Lung (tissue), 11 donors: ENCODE measurements at regions not wholly inside any gene's neighbourhood (a gene's known extent, or its start where the extent isn't known, plus 50 kb on each side); places are given as distances from the start of the nearest gene placed in this dataset.
"Not testable (repeated sequence)": the region's sequence is repeated elsewhere in the genome, so short reads cannot be mapped to it uniquely, and the experiment has no call there.

Source experiments
- ATAC-seq: fragments of 200-7000 bp; cut with Tn5 transposase; one replicate; pipeline ENCODE4 v1.9.1; 2020; ENCODE audit warnings: moderate number of reproducible peaks; ENCODE audit not compliant: insufficient read depth, low FRiP score
- DNase-seq, 3 donors: peaks; one replicate each; pipeline ENCODE4 v3.0.0-alpha.2; 2013 to 2017
- H3K27ac ChIP-seq, 2 donors: one replicate each; pipeline ENCODE4 v1.5.1; 2013; ENCODE audit warnings: mild to moderate bottlenecking in 2 of 2, moderate library complexity in 2 of 2, control low read depth in 1 of 2, inconsistent platforms in 1 of 2, low read depth in 1 of 2, low read length in 1 of 2
- H3K27me3 ChIP-seq, 3 donors: one replicate each; pipeline ENCODE4 v1.5.1; 2013; ENCODE audit warnings: low read length in 2 of 3; ENCODE audit not compliant: control insufficient read depth in 3 of 3, insufficient read depth in 3 of 3
- H3K36me3 ChIP-seq, 4 donors: one replicate each; pipeline ENCODE4 v1.5.1; 2013; ENCODE audit warnings: low read length in 4 of 4, mild to moderate bottlenecking in 1 of 4, moderate library complexity in 1 of 4; ENCODE audit not compliant: control insufficient read depth in 4 of 4, insufficient read depth in 4 of 4
- H3K4me1 ChIP-seq, 5 donors: one replicate each; pipeline ENCODE4 v1.5.1; 2013; ENCODE audit warnings: low read length in 5 of 5, mild to moderate bottlenecking in 2 of 5, moderate library complexity in 1 of 5; ENCODE audit not compliant: control insufficient read depth in 5 of 5, insufficient read depth in 5 of 5
- H3K4me3 ChIP-seq: one replicate; pipeline ENCODE4 v1.5.1; 2013; ENCODE audit warnings: mild to moderate bottlenecking, control low read depth, moderate library complexity
- H3K9ac ChIP-seq, 2 donors: one replicate each; pipeline ENCODE4 v1.5.1; 2013; ENCODE audit warnings: low read length in 2 of 2, control low read depth in 1 of 2; ENCODE audit not compliant: insufficient read depth in 1 of 2
- H3K9me3 ChIP-seq, 4 donors: one replicate each; pipeline ENCODE4 v1.5.1; 2013; ENCODE audit warnings: low read length in 3 of 4, mild to moderate bottlenecking in 1 of 4, moderate library complexity in 1 of 4; ENCODE audit not compliant: control insufficient read depth in 4 of 4, insufficient read depth in 3 of 4
- WGBS, 2 donors: extraction: QIAGEN DNeasy Blood & Tissue Kit; methylation state at CpG; one replicate each; pipeline ENCODE4 v1.1.7; 2013; 5-methylcytosine and 5-hydroxymethylcytosine counted together
- TF ChIP-seq, protein P1 (sequence below): IDR thresholded peaks from 2 replicates; pipeline ENCODE4 v1.5.1; 2012; ENCODE audit warnings: mild to moderate bottlenecking; ENCODE audit errors: control extremely low read depth, extremely low read depth
- donor health status: control.
- donor health status: control.
- donor health status: Bipolar disorder and iron deficiency.
- donor health status: healthy.
- donor health status: DM: yes; HTN: yes; CAD: no.

DNA sequence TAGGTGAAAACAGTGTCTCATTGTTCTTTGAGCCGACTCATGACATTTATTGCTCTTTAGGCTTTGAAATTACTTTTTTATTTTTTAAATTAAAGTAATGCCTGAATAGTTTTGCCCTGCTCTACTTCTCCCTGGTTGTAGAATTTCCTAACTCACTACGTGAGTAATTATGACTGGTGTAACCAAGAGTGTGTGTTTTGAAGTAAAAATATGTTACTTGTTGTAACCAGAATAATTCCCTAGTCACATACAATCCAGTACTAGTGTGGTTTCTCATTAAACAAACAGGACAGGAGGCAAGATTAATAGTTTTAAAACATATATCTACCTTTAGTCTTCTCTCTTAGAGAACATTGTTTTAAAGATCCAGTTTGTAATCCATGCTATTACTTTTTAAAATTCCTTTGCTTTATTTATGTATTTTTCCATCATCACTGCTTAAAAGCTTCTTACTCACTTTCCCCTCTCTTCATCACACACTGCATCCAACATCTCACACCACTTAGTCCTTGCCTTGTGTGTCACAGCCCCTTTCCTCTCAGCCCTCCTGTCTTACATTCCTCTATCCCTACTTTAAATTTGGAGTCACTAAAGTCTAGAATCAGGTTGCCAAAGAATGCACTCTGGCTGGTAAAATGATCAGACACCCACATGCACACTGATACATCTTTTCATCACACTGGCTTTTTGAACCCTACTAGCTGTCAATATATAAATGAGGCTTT lies 219.7 kb downstream of the WNT5A start:
- no peaks in the 10 kb centered on the region for H3K27me3 ChIP-seq
- ATAC-seq (no peak), DNase-seq (no peak)
- no peaks in the 10 kb centered on the region for H3K36me3 ChIP-seq
- peaks cover 0 to 2% (median 0%) of the 10 kb centered on the region in 5 donors for H3K4me1 ChIP-seq
- H3K9ac ChIP-seq: no peak overlapping the region
- no peaks in the 10 kb centered on the region for H3K9me3 ChIP-seq
- H3K27ac ChIP-seq: no peak overlapping the region
- WGBS, 2 donors: 80 to 86% methylated on average over 2 of the region's 2 CpGs
- TF ChIP-seq, protein P1, sequence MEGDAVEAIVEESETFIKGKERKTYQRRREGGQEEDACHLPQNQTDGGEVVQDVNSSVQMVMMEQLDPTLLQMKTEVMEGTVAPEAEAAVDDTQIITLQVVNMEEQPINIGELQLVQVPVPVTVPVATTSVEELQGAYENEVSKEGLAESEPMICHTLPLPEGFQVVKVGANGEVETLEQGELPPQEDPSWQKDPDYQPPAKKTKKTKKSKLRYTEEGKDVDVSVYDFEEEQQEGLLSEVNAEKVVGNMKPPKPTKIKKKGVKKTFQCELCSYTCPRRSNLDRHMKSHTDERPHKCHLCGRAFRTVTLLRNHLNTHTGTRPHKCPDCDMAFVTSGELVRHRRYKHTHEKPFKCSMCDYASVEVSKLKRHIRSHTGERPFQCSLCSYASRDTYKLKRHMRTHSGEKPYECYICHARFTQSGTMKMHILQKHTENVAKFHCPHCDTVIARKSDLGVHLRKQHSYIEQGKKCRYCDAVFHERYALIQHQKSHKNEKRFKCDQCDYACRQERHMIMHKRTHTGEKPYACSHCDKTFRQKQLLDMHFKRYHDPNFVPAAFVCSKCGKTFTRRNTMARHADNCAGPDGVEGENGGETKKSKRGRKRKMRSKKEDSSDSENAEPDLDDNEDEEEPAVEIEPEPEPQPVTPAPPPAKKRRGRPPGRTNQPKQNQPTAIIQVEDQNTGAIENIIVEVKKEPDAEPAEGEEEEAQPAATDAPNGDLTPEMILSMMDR: no peak
- H3K4me3 ChIP-seq: no peak overlapping the region

DNA sequence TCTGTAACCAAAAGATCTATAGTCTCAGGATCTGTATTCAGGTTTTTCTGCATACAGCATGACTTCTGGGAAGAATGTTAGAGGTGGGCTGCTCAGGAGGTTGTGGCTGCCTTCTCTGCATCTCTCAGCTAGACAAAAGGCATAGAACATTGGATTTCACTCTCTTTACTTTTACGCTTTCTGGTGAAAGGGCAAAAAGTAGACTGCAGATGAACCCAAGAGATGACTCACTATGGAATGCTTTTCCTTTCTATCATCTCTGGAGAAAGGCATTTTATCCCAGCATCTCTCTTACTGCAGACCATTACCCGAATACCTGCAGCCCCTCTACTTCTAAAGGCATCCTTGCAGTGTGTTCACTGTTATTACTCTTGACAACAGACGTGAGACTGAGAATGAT lies 222.2 kb downstream of the WNT5A start:
- DNase-seq (no peak), ATAC-seq (no peak)
- WGBS, 2 donors: 88% methylated on average over 3 of the region's 3 CpGs
- Histone ChIP-seq H3K36me3 (no peaks in the 10 kb centered on the region), H3K9ac (no peak overlapping the region), H3K9me3 (no peaks in the 10 kb centered on the region), H3K27ac (no peak overlapping the region), H3K4me3 (no peak overlapping the region), H3K27me3 (no peaks in the 10 kb centered on the region), H3K4me1 (no peaks in the 10 kb centered on the region)
- TF ChIP-seq, protein P1: no peak

DNA sequence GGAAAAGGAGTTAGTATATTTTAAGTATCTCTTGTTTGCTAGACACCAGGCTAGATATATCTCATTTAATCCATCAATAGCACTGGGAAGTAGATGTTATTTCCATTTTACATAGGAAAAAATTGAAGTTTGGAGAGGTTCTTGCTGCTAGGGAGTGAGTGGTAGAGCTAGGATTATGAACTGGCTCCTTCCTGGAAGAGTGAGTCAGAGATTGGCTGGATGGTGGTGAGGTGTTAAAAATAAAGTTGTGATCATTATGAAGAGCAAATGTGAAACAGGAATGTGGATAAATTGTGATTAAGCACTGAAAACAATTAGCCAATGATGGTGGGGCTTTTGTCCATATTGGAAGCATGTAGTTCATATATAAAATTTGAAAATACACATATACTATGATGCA lies 234.2 kb downstream of the WNT5A start:
- ATAC-seq: no peak
- Histone ChIP-seq H3K4me1 (no peaks in the 10 kb centered on the region), H3K4me3 (no peak overlapping the region), H3K9ac (no peak overlapping the region), H3K9me3 (peaks cover 0 to 2% (median under 1%) of the 10 kb centered on the region in 4 donors), H3K36me3 (no peaks in the 10 kb centered on the region), H3K27ac (no peak overlapping the region), H3K27me3 (no peaks in the 10 kb centered on the region)
- TF ChIP-seq, protein P1: no peak
- DNase-seq: no peak

DNA sequence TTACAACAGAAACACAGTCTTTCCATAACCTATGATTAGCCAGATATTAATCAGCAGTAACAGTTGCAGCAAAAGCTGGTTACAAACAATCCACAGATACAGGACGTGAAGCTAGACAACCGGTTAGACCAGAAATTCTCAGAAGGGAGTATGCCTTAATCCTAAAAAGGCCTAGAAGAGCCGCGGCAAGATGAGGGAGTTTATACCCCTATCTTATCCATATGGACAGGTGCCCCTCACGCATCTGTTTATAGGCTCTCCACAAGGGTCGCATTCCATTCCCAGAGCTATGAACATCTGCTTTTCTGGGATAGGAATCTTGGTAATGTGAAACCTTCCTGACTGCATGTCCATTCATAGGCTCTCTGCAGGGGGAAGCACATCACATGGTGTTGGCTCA lies 237.9 kb downstream of the WNT5A start:
- H3K4me1 ChIP-seq, DNase-seq, H3K36me3 ChIP-seq, H3K27me3 ChIP-seq, H3K9ac ChIP-seq, H3K4me3 ChIP-seq, H3K27ac ChIP-seq, ATAC-seq, H3K9me3 ChIP-seq: not testable (repeated sequence)
- WGBS, 2 donors: 92 to 94% methylated on average over 6 of the region's 6 CpGs
